GM19452 (cell line): ENCODE measurements at regions not wholly inside any gene's neighbourhood (a gene's known extent, or its start where the extent isn't known, plus 50 kb on each side); places are given as distances from the start of the nearest gene placed in this dataset.
"Not testable (repeated sequence)": the region's sequence is repeated elsewhere in the genome, so short reads cannot be mapped to it uniquely, and the experiment has no call there.

Experiments used
- ATAC-seq: cut with Tn5 transposase; IDR thresholded peaks from one replicate; pipeline ENCODE4 v1.9.1; 2021; ENCODE audit not compliant: unreplicated experiment

GRCh38 chr17:18546514-18547398, 70.2 kb downstream of the LGALS9C start:
- not testable (repeated sequence) for ATAC-seq

- not testable (repeated sequence) for ATAC-seq
Observed at GRCh38 chr17:18557086-18557485, 80.5 kb downstream of the LGALS9C start.

GRCh38 chr17:18563381-18564098, 80.7 kb downstream of the TBC1D28 start:
- ATAC-seq: peak; percentile 82

GRCh38 chr17:18564099-18564448, 80.1 kb downstream of the TBC1D28 start:
- peak; percentile 58 for ATAC-seq

GRCh38 chr17:18568108-18568995, 75.8 kb downstream of the TBC1D28 start:
- ATAC-seq: not testable (repeated sequence)

- not testable (repeated sequence) for ATAC-seq
Observed at GRCh38 chr17:18569489-18569913, 74.7 kb downstream of the TBC1D28 start.

- ATAC-seq: not testable (repeated sequence)
Observed at GRCh38 chr17:18572536-18572935, 71.7 kb downstream of the TBC1D28 start.

- not testable (repeated sequence) for ATAC-seq
Observed at GRCh38 chr17:18574137-18574536, 70.1 kb downstream of the TBC1D28 start.
